HepG2 (cell line): ENCODE measurements at regions not wholly inside any gene's neighbourhood (a gene's known extent, or its start where the extent isn't known, plus 50 kb on each side); places are given as distances from the start of the nearest gene placed in this dataset.

ENCODE experiments used
- ATAC-seq: fragments of 200-7000 bp; cut with Tn5 transposase; 3 replicates; pipeline ENCODE4 v1.9.1; 2020; ENCODE audit warnings: mild to moderate bottlenecking, moderate library complexity
- BruUV-seq: library from RNA; stranded (reverse); fragments of 400-500 nt; replicated peaks from 2 replicates; lab custom pipeline; 2021; lab: Mats Ljungman, UMichigan
- CTCF ChIA-PET: fragments of 300-600 bp; formaldehyde crosslinking; extraction: SDS; loops from one replicate; lab custom pipeline; 2021; ENCODE audit warnings: low total read pairs, inconsistent platforms, low intra/inter-chr PET ratio; lab: Yijun Ruan, JAX
- POLR2A ChIA-PET: fragments of 350-600 bp; sonication (Branson Sonifier 250); formaldehyde crosslinking; loops from one replicate; lab custom pipeline; 2020; ENCODE audit warnings: antibody characterized with exemption, inconsistent platforms; lab: Yijun Ruan, JAX
- DNase-seq: peaks from one replicate; pipeline ENCODE4 v3.0.0-alpha.2; 2015; ENCODE audit warnings: low spot score
- FAIRE-seq: peaks from 3 replicates; lab custom pipeline; 2011; peaks lifted over from hg19 to GRCh38; lab: Jason Lieb, UNC
- H2AFZ ChIP-seq: one replicate; pipeline ENCODE4 v1.6.1; 2011; ENCODE audit warnings: low read length, inconsistent platforms
- H3K27ac ChIP-seq: fragments of 300-600 bp; 3 replicates; pipeline ENCODE4 v1.8.0; 2011; ENCODE audit warnings: mixed run types, mild to moderate bottlenecking, mixed read lengths, low read length, inconsistent platforms; ENCODE audit not compliant: insufficient read depth; ENCODE audit errors: extremely low read length
- H3K27me3 ChIP-seq, 2 experiments: fragments of 200-600 bp in 1 of 2; 2 replicates in 1 of 2; 3 replicates in 1 of 2; pipeline versions ENCODE4 v1.6.0 to v1.8.0; 2011; ENCODE audit warnings: low read length in 2 of 2, mild to moderate bottlenecking in 2 of 2, moderate library complexity in 2 of 2, inconsistent platforms in 1 of 2; ENCODE audit not compliant: insufficient read depth in 2 of 2, control insufficient read depth in 1 of 2
- H3K36me3 ChIP-seq, 2 experiments: fragments of 200-600 bp in 1 of 2; replicated peaks in 1 of 2; 2 replicates in 1 of 2; 3 replicates in 1 of 2; pipeline versions ENCODE4 v1.5.1 to v1.8.0; 2011; ENCODE audit warnings: low read length in 2 of 2, inconsistent platforms in 1 of 2; ENCODE audit not compliant: insufficient read depth in 2 of 2, control insufficient read depth in 1 of 2
- H3K4me1 ChIP-seq: 2 replicates; pipeline ENCODE4 v1.5.1; 2012; ENCODE audit warnings: low read length, inconsistent platforms; ENCODE audit not compliant: insufficient read depth
- H3K4me2 ChIP-seq: 2 replicates; pipeline ENCODE4 v1.6.0; 2011; ENCODE audit warnings: low read depth, low read length, inconsistent platforms
- H3K4me3 ChIP-seq, 3 experiments: fragments of 200-600 bp in 1 of 3; sonication (generic), shearing (Covaris generic) in 1 of 3; replicated peaks in 1 of 3; 2 replicates each; pipeline ENCODE4 v1.5.1; 2011 to 2016; ENCODE audit warnings: low read length in 3 of 3, inconsistent platforms in 2 of 3, low read depth in 2 of 3, mild to moderate bottlenecking in 2 of 3, control low read depth in 1 of 3, mixed read lengths in 1 of 3; ENCODE audit not compliant: insufficient read depth in 1 of 3
- H3K79me2 ChIP-seq: one replicate; pipeline ENCODE4 v1.6.1; 2011; ENCODE audit warnings: low read length, inconsistent platforms; ENCODE audit not compliant: insufficient read depth
- H3K9ac ChIP-seq: 2 replicates; pipeline ENCODE4 v1.6.0; 2011; ENCODE audit warnings: mild to moderate bottlenecking, low read depth, low read length, inconsistent platforms; ENCODE audit not compliant: insufficient read depth
- H3K9me3 ChIP-seq: 2 replicates; pipeline ENCODE4 v1.5.1; 2012; ENCODE audit warnings: mild to moderate bottlenecking, low read length
- H4K20me1 ChIP-seq: 2 replicates; pipeline ENCODE4 v1.6.0; 2011; ENCODE audit warnings: inconsistent platforms, mild to moderate bottlenecking, low read length, moderate library complexity; ENCODE audit not compliant: insufficient read depth
- IKZF5 ChIP-seq: IDR thresholded peaks from 2 replicates; pipeline ENCODE4 v1.6.1; 2018; ENCODE audit warnings: missing genetic modification reagents, mild to moderate bottlenecking, missing compliant biosample characterization
- MXD1 ChIP-seq: sonication (generic); formaldehyde crosslinking; IDR thresholded peaks from 2 replicates; pipeline ENCODE4 v1.4.0; 2020; ENCODE audit warnings: mild to moderate bottlenecking, missing genetic modification reagents
- SAFB2 ChIP-seq: sonication (generic); formaldehyde crosslinking; IDR thresholded peaks from 2 replicates; pipeline ENCODE4 v1.5.1; 2020; ENCODE audit warnings: missing genetic modification reagents, low read depth, mild to moderate bottlenecking, borderline replicate concordance
- SMAD1 ChIP-seq: sonication (generic); formaldehyde crosslinking; IDR thresholded peaks from 2 replicates; pipeline ENCODE4 v1.4.0; 2020; ENCODE audit warnings: missing genetic modification reagents, low read depth, mild to moderate bottlenecking, borderline replicate concordance
- ZBTB8A ChIP-seq: sonication (generic); formaldehyde crosslinking; IDR thresholded peaks from 2 replicates; pipeline ENCODE4 v1.4.0; 2020; ENCODE audit warnings: mild to moderate bottlenecking, low read depth, missing genetic modification reagents, borderline replicate concordance
- ZNF256 ChIP-seq: sonication (generic); formaldehyde crosslinking; conservative IDR thresholded peaks from 2 replicates; pipeline ENCODE4 v1.4.0; 2020; ENCODE audit warnings: missing genetic modification reagents
- ZNF574 ChIP-seq: sonication (generic); formaldehyde crosslinking; IDR thresholded peaks from 2 replicates; pipeline ENCODE4 v1.4.0; 2020; ENCODE audit warnings: missing genetic modification reagents
- WGBS: methylation state at CpG from one replicate; pipeline ENCODE4 v1.1.6; 2017; ENCODE audit warnings: low lambda C conversion rate; 5-methylcytosine and 5-hydroxymethylcytosine counted together
- in situ Hi-C: cut with HindIII; loops from 2 replicates; pipeline ENCODE4 v1.10.0; 2017; ENCODE audit warnings: low pct_unique_long_range_greater_than_20kb; ENCODE audit not compliant: extremely low pct_ligation_motif_present
- intact Hi-C: fragments of 100-400 bp; cut with micrococcal nuclease; formaldehyde crosslinking; loops from one replicate; pipeline ENCODE4 v1.10.0; 2022; ENCODE audit not compliant: unreplicated experiment

DNA sequence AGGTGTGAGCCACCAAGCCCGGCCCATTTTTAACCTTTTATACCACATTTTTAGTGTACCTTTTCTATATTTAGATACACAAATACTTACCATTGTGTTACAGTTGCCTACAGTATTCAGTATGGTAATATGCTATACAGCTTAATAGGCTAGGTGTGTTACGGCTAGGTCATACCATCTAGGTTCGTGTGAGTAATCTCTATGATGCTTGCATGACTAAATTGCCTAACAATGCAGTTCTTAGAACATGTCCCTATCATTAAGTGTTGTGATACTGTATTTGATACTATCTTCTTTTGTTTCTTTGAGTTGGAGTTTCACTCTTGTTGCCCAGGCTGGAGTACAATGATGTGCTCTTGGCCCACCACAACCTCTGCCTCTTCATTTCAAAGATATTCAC is 387.7 kb upstream of the SASH1 start:
- no peak for DNase-seq
- TF ChIP-seq ZNF256 (CRISPR knock-in tag) (no peak), SAFB2 (no peak), IKZF5 (CRISPR knock-in tag) (no peak), ZNF574 (CRISPR knock-in tag) (no peak), ZBTB8A (CRISPR knock-in tag) (no peak), SMAD1 (CRISPR knock-in tag) (no peak), MXD1 (CRISPR knock-in tag) (no peak)
- Histone ChIP-seq H3K36me3 (no peaks in the 10 kb centered on the region), H3K27me3 (no peaks in the 10 kb centered on the region), H3K9ac (no peak overlapping the region), H3K79me2 (no peaks in the 10 kb centered on the region), H3K4me2 (no peak overlapping the region), H3K9me3 (no peaks in the 10 kb centered on the region), H2AFZ (no peak overlapping the region), H3K4me3 (no peak overlapping the region), H3K27ac (no peak overlapping the region), H3K4me1 (no peaks in the 10 kb centered on the region), H4K20me1 (no peaks in the 10 kb centered on the region)
- intact Hi-C loops, result no loop called here
- in situ Hi-C loops, result no loop called here
- BruUV-seq, result no TSS peak
- WGBS, result 31% methylated on average over 3 of the region's 3 CpGs
- POLR2A ChIA-PET, result no interaction called here
- FAIRE-seq, result no peak
- ATAC-seq, result no peak
- CTCF ChIA-PET, result no interaction called here
